Nephron progenitor cell (in vitro differentiated cells): ENCODE measurements at regions not wholly inside any gene's neighbourhood (a gene's known extent, or its start where the extent isn't known, plus 50 kb on each side); places are given as distances from the start of the nearest gene placed in this dataset.

ENCODE experiments used
- DNase-seq: peaks from one replicate; pipeline ENCODE4 v3.0.0; 2021
- H3K27ac Mint-ChIP-seq: 2 replicates; pipeline ENCODE4 v1.8.0; 2021; ENCODE audit warnings: mild to moderate bottlenecking, moderate library complexity, mixed read lengths
- H3K27me3 Mint-ChIP-seq: 2 replicates; pipeline ENCODE4 v1.8.0; 2021; ENCODE audit warnings: mild to moderate bottlenecking, low read depth, mixed read lengths; ENCODE audit not compliant: poor library complexity
- H3K36me3 Mint-ChIP-seq: 2 replicates; pipeline ENCODE4 v1.8.0; 2021; ENCODE audit warnings: low read depth, mixed read lengths
- H3K4me1 Mint-ChIP-seq: 2 replicates; pipeline ENCODE4 v1.8.0; 2021; ENCODE audit warnings: mixed read lengths
- H3K4me3 Mint-ChIP-seq: 2 replicates; pipeline ENCODE4 v1.8.0; 2021; ENCODE audit warnings: mild to moderate bottlenecking, moderate library complexity, mixed read lengths
- H3K9me3 Mint-ChIP-seq: 2 replicates; pipeline ENCODE4 v1.8.0; 2021; ENCODE audit warnings: mild to moderate bottlenecking, moderate library complexity, mixed read lengths
- CTCF ChIP-seq: fragments of 200-600 bp; sonication (generic); IDR thresholded peaks from 2 replicates; pipeline ENCODE4 v1.5.0; 2021; ENCODE audit warnings: antibody characterized with exemption

- no peak for DNase-seq
- no peak for TF ChIP-seq CTCF
- H3K27ac Mint-ChIP-seq = no peak overlapping the region
- peaks cover 16% of the 10 kb centered on the region for H3K4me1 Mint-ChIP-seq
- H3K27me3 Mint-ChIP-seq = no peaks in the 10 kb centered on the region
- no peaks in the 10 kb centered on the region for H3K36me3 Mint-ChIP-seq
- H3K4me3 Mint-ChIP-seq = no peak overlapping the region
- H3K9me3 Mint-ChIP-seq = peaks cover 9% of the 10 kb centered on the region
These were observed 246.9 kb downstream of the UBE3D start for GRCh38 chr6:82818727-82819126.

GRCh38 chr6:82823361-82823760, 242.3 kb downstream of the UBE3D start:
- Mint-ChIP-seq H3K4me1 (peaks cover 14% of the 10 kb centered on the region), H3K36me3 (no peaks in the 10 kb centered on the region), H3K9me3 (no peaks in the 10 kb centered on the region), H3K27me3 (peaks cover 3% of the 10 kb centered on the region), H3K4me3 (no peak overlapping the region), H3K27ac (no peak overlapping the region)
- DNase-seq = no peak
- TF ChIP-seq CTCF = no peak

- no peak for TF ChIP-seq CTCF
- Mint-ChIP-seq H3K27me3 (no peaks in the 10 kb centered on the region), H3K27ac (no peak overlapping the region), H3K9me3 (peaks cover 7% of the 10 kb centered on the region), H3K4me1 (peaks cover 5% of the 10 kb centered on the region), H3K36me3 (no peaks in the 10 kb centered on the region), H3K4me3 (no peak overlapping the region)
- no peak for DNase-seq
These were observed 232.8 kb downstream of the UBE3D start for GRCh38 chr6:82832811-82833210.

- no peak for TF ChIP-seq CTCF
- Mint-ChIP-seq H3K27ac (no peak overlapping the region), H3K4me1 (peaks cover 5% of the 10 kb centered on the region), H3K27me3 (no peaks in the 10 kb centered on the region), H3K4me3 (no peak overlapping the region), H3K9me3 (peaks cover 7% of the 10 kb centered on the region), H3K36me3 (no peaks in the 10 kb centered on the region)
- DNase-seq = no peak
These were observed 232.2 kb downstream of the UBE3D start for GRCh38 chr6:82833481-82833880.

GRCh38 chr6:82836022-82836575, 229.5 kb downstream of the UBE3D start:
- TF ChIP-seq CTCF = no peak
- no peak overlapping the region for H3K4me3 Mint-ChIP-seq
- peaks cover 5% of the 10 kb centered on the region for H3K4me1 Mint-ChIP-seq
- no peak for DNase-seq
- no peaks in the 10 kb centered on the region for H3K36me3 Mint-ChIP-seq
- peaks cover under 1% of the 10 kb centered on the region for H3K27me3 Mint-ChIP-seq
- H3K27ac Mint-ChIP-seq = no peak overlapping the region
- H3K9me3 Mint-ChIP-seq = peaks cover 7% of the 10 kb centered on the region

GRCh38 chr6:82840571-82840970, 225.1 kb downstream of the UBE3D start:
- Mint-ChIP-seq H3K4me1 (peaks cover 5% of the 10 kb centered on the region), H3K4me3 (no peak overlapping the region), H3K27ac (no peak overlapping the region), H3K27me3 (peaks cover 4% of the 10 kb centered on the region), H3K36me3 (no peaks in the 10 kb centered on the region), H3K9me3 (peaks cover 7% of the 10 kb centered on the region)
- TF ChIP-seq CTCF = no peak
- no peak for DNase-seq
